Neural cell (in vitro differentiated cells): ENCODE measurements at regions not wholly inside any gene's neighbourhood (a gene's known extent, or its start where the extent isn't known, plus 50 kb on each side); places are given as distances from the start of the nearest gene placed in this dataset.

Experiments
- H2AFZ ChIP-seq: fragments of 200-600, 300-800 bp; sonication (generic), shearing (Covaris generic); 2 replicates; pipeline ENCODE4 v1.6.0; 2014; ENCODE audit warnings: low read depth, mild to moderate bottlenecking, antibody characterized with exemption, low read length, moderate library complexity
- H3F3A ChIP-seq: fragments of 200-600 bp; shearing (Covaris generic); 2 replicates; pipeline ENCODE4 v1.6.1; 2016; ENCODE audit warnings: mild to moderate bottlenecking, moderate library complexity, mixed read lengths, antibody characterized with exemption, low read length; ENCODE audit not compliant: insufficient read depth, poor library complexity, severe bottlenecking
- H3K27ac ChIP-seq: fragments of 200-600, 300-800 bp; sonication (generic), shearing (Covaris generic); 2 replicates; pipeline ENCODE4 v1.5.1; 2014; ENCODE audit warnings: mild to moderate bottlenecking, low read length, moderate library complexity
- H3K27me3 ChIP-seq: fragments of 300-800, 200-600 bp; sonication (generic), shearing (Covaris generic); 2 replicates; pipeline ENCODE4 v1.6.0; 2014; ENCODE audit warnings: mild to moderate bottlenecking, low read depth, low read length, moderate library complexity; ENCODE audit not compliant: insufficient read depth
- H3K36me3 ChIP-seq: fragments of 300-800, 200-600 bp; sonication (generic), shearing (Covaris generic); 2 replicates; pipeline ENCODE4 v1.5.1; 2014; ENCODE audit warnings: mild to moderate bottlenecking, antibody characterized with exemption, low read length, moderate library complexity; ENCODE audit not compliant: insufficient read depth
- H3K4me2 ChIP-seq: fragments of 300-800, 200-600 bp; sonication (generic), shearing (Covaris generic); 2 replicates; pipeline ENCODE4 v1.6.0; 2014; ENCODE audit warnings: mild to moderate bottlenecking, low read length
- H3K4me3 ChIP-seq: fragments of 300-800, 200-600 bp; sonication (generic), shearing (Covaris generic); 2 replicates; pipeline ENCODE4 v1.5.1; 2014; ENCODE audit warnings: mild to moderate bottlenecking, low read length, moderate library complexity
- H3K79me2 ChIP-seq: fragments of 200-600 bp; shearing (Covaris generic); replicated peaks from 2 replicates; pipeline ENCODE4 v1.6.0; 2014; ENCODE audit warnings: mild to moderate bottlenecking, low read length, moderate library complexity; ENCODE audit not compliant: insufficient read depth
- H3K9ac ChIP-seq: fragments of 300-800, 200-600 bp; sonication (generic), shearing (Covaris generic); 2 replicates; pipeline ENCODE4 v1.6.1; 2016; ENCODE audit warnings: mild to moderate bottlenecking, low read length, mixed read lengths
- H3K9me2 ChIP-seq: fragments of 200-600 bp; shearing (Covaris generic); 2 replicates; pipeline ENCODE4 v1.6.1; 2016; ENCODE audit warnings: mild to moderate bottlenecking, low read length, mixed read lengths; ENCODE audit not compliant: insufficient read depth
- H3K9me3 ChIP-seq: fragments of 200-600, 300-800 bp; sonication (generic), shearing (Covaris generic); 2 replicates; pipeline ENCODE4 v1.6.1; 2016; ENCODE audit warnings: mild to moderate bottlenecking, mixed run types, low read length, moderate library complexity, mixed read lengths
- H4K20me1 ChIP-seq: fragments of 200-600 bp; shearing (Covaris generic); 2 replicates; pipeline ENCODE4 v1.6.1; 2016; ENCODE audit warnings: mild to moderate bottlenecking, mixed run types; ENCODE audit not compliant: insufficient read depth
- EP300 ChIP-seq: fragments of 450-650 bp; conservative IDR thresholded peaks from 2 replicates; pipeline ENCODE4 v1.6.1; 2014; ENCODE audit warnings: antibody characterized with exemption, mild to moderate bottlenecking, moderate library complexity; ENCODE audit not compliant: poor library complexity, severe bottlenecking
- EZH2 ChIP-seq: fragments of 200-600, 300-800 bp; shearing (Covaris generic), sonication (generic); IDR thresholded peaks from 2 replicates; pipeline ENCODE4 v1.6.1; 2014; ENCODE audit warnings: antibody characterized with exemption, low read length, borderline replicate concordance, mild to moderate bottlenecking; ENCODE audit not compliant: insufficient read depth, poor library complexity, severe bottlenecking
- MXI1 ChIP-seq: fragments of 450-650 bp; conservative IDR thresholded peaks from 2 replicates; pipeline ENCODE4 v1.6.1; 2014; ENCODE audit warnings: antibody characterized with exemption, mild to moderate bottlenecking; ENCODE audit not compliant: poor library complexity, severe bottlenecking
- POLR2AphosphoS5 ChIP-seq: IDR thresholded peaks from 2 replicates; pipeline ENCODE4 v1.6.1; 2012
- RAD21 ChIP-seq: fragments of 450-650 bp; conservative IDR thresholded peaks from 2 replicates; pipeline ENCODE4 v1.6.1; 2014; ENCODE audit warnings: antibody characterized with exemption, mild to moderate bottlenecking, moderate library complexity
- REST ChIP-seq: IDR thresholded peaks from 2 replicates; pipeline ENCODE4 v1.6.1; 2012; ENCODE audit warnings: borderline replicate concordance
- SMC3 ChIP-seq: fragments of 450-650 bp; conservative IDR thresholded peaks from 2 replicates; pipeline ENCODE4 v1.6.1; 2014; ENCODE audit warnings: antibody characterized with exemption, mild to moderate bottlenecking, moderate library complexity; ENCODE audit not compliant: poor library complexity
- TAF1 ChIP-seq: IDR thresholded peaks from 2 replicates; pipeline ENCODE4 v1.6.1; 2012; ENCODE audit warnings: low read depth
- TF ChIP-seq, protein P1 (sequence below): fragments of 450-650 bp; IDR thresholded peaks from 2 replicates; pipeline ENCODE4 v1.5.1; 2014; ENCODE audit warnings: antibody characterized with exemption, mild to moderate bottlenecking, moderate library complexity; ENCODE audit not compliant: poor library complexity, severe bottlenecking

- Histone ChIP-seq H3F3A (no peaks in the 10 kb centered on the region), H3K9me2 (no peaks in the 10 kb centered on the region), H4K20me1 (no peaks in the 10 kb centered on the region), H3K4me3 (no peak overlapping the region), H3K4me2 (no peak overlapping the region), H3K9ac (no peak overlapping the region), H3K36me3 (no peaks in the 10 kb centered on the region), H3K27ac (no peak overlapping the region), H3K9me3 (no peaks in the 10 kb centered on the region), H3K27me3 (no peaks in the 10 kb centered on the region), H2AFZ (no peak overlapping the region), H3K79me2 (no peaks in the 10 kb centered on the region)
- TF ChIP-seq MXI1 (no peak), TAF1 (no peak), REST (no peak), SMC3 (no peak)
- TF ChIP-seq, protein P1, sequence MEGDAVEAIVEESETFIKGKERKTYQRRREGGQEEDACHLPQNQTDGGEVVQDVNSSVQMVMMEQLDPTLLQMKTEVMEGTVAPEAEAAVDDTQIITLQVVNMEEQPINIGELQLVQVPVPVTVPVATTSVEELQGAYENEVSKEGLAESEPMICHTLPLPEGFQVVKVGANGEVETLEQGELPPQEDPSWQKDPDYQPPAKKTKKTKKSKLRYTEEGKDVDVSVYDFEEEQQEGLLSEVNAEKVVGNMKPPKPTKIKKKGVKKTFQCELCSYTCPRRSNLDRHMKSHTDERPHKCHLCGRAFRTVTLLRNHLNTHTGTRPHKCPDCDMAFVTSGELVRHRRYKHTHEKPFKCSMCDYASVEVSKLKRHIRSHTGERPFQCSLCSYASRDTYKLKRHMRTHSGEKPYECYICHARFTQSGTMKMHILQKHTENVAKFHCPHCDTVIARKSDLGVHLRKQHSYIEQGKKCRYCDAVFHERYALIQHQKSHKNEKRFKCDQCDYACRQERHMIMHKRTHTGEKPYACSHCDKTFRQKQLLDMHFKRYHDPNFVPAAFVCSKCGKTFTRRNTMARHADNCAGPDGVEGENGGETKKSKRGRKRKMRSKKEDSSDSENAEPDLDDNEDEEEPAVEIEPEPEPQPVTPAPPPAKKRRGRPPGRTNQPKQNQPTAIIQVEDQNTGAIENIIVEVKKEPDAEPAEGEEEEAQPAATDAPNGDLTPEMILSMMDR: no peak
These were observed 305.1 kb downstream of the RPS24 start for GRCh38 chr10:78338717-78339116.

DNA sequence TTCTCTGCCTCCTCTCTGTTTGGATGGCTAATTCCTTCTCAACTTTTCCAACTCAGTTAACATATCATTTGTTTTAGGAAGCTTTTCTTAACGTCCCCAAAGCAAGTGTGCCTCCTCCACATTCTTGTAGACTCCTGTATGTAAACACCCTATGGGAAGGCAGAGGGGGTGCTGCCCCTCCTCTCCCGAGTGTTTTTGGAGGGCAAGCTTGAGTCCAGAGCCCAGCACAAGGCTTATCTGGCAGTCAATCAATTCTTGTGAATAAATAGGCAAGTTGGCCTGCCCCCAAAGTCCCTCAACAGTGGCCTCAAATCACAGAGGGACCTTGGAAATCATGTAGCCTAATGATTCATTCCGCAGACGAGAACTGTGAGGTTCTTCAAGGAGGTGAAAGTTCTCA, 305.6 kb downstream of the RPS24 start:
- no peak overlapping the region for H3K4me3 ChIP-seq
- H3K9me3 ChIP-seq: no peaks in the 10 kb centered on the region
- no peaks in the 10 kb centered on the region for H3K9me2 ChIP-seq
- no peaks in the 10 kb centered on the region for H3F3A ChIP-seq
- no peak overlapping the region for H3K4me2 ChIP-seq
- no peak overlapping the region for H2AFZ ChIP-seq
- H3K79me2 ChIP-seq: no peaks in the 10 kb centered on the region
- no peak overlapping the region for H3K9ac ChIP-seq
- no peaks in the 10 kb centered on the region for H3K27me3 ChIP-seq
- H3K36me3 ChIP-seq: no peaks in the 10 kb centered on the region
- H4K20me1 ChIP-seq: no peaks in the 10 kb centered on the region
- no peak for TF ChIP-seq REST
- TF ChIP-seq TAF1: no peak
- no peak for TF ChIP-seq EP300
- no peak for TF ChIP-seq EZH2
- TF ChIP-seq, protein P1: no peak
- TF ChIP-seq RAD21: no peak
- no peak for TF ChIP-seq SMC3
- no peak for TF ChIP-seq POLR2AphosphoS5
- H3K27ac ChIP-seq: no peak overlapping the region
